ENCODE measurements at regions not wholly inside any gene's neighbourhood (a gene's known extent, or its start where the extent isn't known, plus 50 kb on each side); places are given as distances from the start of the nearest gene placed in this dataset.

DNA sequence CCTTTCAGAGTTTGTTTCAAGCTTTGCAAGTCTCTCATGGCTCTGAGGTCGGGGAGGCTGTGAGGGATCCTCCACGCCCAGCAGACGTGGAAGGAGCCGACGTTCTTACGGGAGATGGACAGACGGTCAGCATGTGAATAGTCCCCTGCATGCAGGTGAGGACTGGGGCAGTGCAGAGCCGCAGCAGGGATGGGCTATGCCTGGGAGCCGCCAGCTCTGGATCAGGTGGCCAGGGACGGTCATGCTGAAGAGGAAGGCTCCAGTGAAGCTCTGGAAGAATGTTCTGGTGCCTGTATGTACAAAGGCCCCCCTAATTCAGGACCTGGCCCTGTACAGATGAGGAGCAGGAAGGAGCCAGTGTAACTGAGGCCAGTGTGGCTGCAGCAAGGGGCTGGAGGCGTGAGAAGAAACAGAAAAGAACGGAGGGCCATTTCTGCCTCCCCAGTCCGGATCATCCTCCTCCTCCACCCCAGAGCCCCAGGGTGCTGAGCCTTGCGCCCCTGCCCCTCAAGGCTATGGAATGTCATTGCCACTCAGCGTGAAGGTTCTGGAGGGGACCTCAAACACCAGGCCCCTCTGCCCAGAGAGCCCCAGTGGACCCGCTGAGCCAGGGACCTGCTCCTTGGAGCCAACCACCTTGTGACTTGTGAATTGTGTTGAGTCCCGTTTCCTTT, 96.8 kb upstream of the DIO3 start:
- Histone ChIP-seq H2BK120ac (ENCODE audit: low read depth, low read length) (no peak overlapping the region), H3K23ac (ENCODE audit: low read depth, low read length) (no peak overlapping the region), H3K4ac (ENCODE audit: low read depth, low read length) (no peak overlapping the region), H2AFZ (replicated peaks; ENCODE audit: low read length, poor library complexity) (no peak overlapping the region), H2AK9ac (replicated peaks; ENCODE audit: low read depth, low read length, poor library complexity) (no peak overlapping the region), H3K79me1 (ENCODE audit: low read depth in 1 of 2, low read length in 2 of 2) (no peaks in the 10 kb centered on the region), H4K5ac (ENCODE audit: low read depth, low read length) (no peak overlapping the region), H3K9me3 (ENCODE audit: control insufficient read depth, insufficient read depth, low read length) (no peaks in the 10 kb centered on the region), H3K4me2 (ENCODE audit: low read depth, low read length) (no peak overlapping the region), H2AK5ac (ENCODE audit: low read depth, low read length) (no peak overlapping the region), H3K18ac (ENCODE audit: low read depth, low read length) (no peak overlapping the region), H3K9me1 (ENCODE audit: insufficient read depth, low read length) (no peaks in the 10 kb centered on the region; the same call in 1 of the 2 replicates), H2BK20ac (ENCODE audit: low read depth, low read length) (no peak overlapping the region), H2BK5ac (ENCODE audit: low read depth, low read length, poor library complexity, severe bottlenecking) (no peak overlapping the region), H3K27ac (ENCODE audit: insufficient read depth, low read length) (no peak overlapping the region), H3K14ac (replicated peaks; ENCODE audit: low read depth, low read length) (no peak overlapping the region), H3K4me3 (ENCODE audit: insufficient read depth, low read depth, low read length) (no peak overlapping the region), H3K9ac (ENCODE audit: low read depth, low read length) (no peak overlapping the region), H3K36me3 (ENCODE audit: control insufficient read depth, insufficient read depth, low read length) (no peaks in the 10 kb centered on the region), H4K91ac (ENCODE audit: insufficient read depth, low read depth, low read length) (no peak overlapping the region), H2BK15ac (ENCODE audit: low read depth, low read length) (no peak overlapping the region), H3K56ac (ENCODE audit: extremely low read depth, insufficient read depth, low read length) (no peak overlapping the region), H4K20me1 (ENCODE audit: insufficient read depth, low read length) (no peaks in the 10 kb centered on the region), H3K27me3 (ENCODE audit: control insufficient read depth, insufficient read depth, low read length) (peaks cover 22% of the 10 kb centered on the region), H4K8ac (ENCODE audit: low read depth in 2 of 2, low read length in 2 of 2) (no peak overlapping the region), H3K4me1 (ENCODE audit: control insufficient read depth, insufficient read depth, low read length) (no peaks in the 10 kb centered on the region)
- no peak for TF ChIP-seq SMC3 (IDR thresholded peaks at IDR 0.05; ENCODE audit: low read depth, low read length)
- TF ChIP-seq RCOR1 (IDR thresholded peaks at IDR 0.05; ENCODE audit: insufficient replicate concordance, low read length): no peak
- no peak for TF ChIP-seq FOS (IDR thresholded peaks at IDR 0.05; ENCODE audit: low read depth, low read length)
- TF ChIP-seq, protein P1, sequence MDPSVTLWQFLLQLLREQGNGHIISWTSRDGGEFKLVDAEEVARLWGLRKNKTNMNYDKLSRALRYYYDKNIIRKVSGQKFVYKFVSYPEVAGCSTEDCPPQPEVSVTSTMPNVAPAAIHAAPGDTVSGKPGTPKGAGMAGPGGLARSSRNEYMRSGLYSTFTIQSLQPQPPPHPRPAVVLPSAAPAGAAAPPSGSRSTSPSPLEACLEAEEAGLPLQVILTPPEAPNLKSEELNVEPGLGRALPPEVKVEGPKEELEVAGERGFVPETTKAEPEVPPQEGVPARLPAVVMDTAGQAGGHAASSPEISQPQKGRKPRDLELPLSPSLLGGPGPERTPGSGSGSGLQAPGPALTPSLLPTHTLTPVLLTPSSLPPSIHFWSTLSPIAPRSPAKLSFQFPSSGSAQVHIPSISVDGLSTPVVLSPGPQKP (IDR thresholded peaks at IDR 0.05; ENCODE audit: borderline replicate concordance, low read depth, low read length): no peak
- TF ChIP-seq RFX5 (IDR thresholded peaks at IDR 0.05; ENCODE audit: low read depth, low read length): no peak
- no peak for TF ChIP-seq RAD21 (IDR thresholded peaks at IDR 0.05; ENCODE audit: low read length)
- no peak for TF ChIP-seq NFE2L2 (IDR thresholded peaks at IDR 0.05; ENCODE audit: low read depth, low read length)
- TF ChIP-seq BHLHE40 (IDR thresholded peaks at IDR 0.05; ENCODE audit: low read depth, low read length): no peak
- no peak for TF ChIP-seq POLR2A (IDR thresholded peaks at IDR 0.05; ENCODE audit: low read depth, low read length)
- no peak for TF ChIP-seq CEBPB (IDR thresholded peaks at IDR 0.05; ENCODE audit: low read depth, low read length)
- TF ChIP-seq, protein P2, sequence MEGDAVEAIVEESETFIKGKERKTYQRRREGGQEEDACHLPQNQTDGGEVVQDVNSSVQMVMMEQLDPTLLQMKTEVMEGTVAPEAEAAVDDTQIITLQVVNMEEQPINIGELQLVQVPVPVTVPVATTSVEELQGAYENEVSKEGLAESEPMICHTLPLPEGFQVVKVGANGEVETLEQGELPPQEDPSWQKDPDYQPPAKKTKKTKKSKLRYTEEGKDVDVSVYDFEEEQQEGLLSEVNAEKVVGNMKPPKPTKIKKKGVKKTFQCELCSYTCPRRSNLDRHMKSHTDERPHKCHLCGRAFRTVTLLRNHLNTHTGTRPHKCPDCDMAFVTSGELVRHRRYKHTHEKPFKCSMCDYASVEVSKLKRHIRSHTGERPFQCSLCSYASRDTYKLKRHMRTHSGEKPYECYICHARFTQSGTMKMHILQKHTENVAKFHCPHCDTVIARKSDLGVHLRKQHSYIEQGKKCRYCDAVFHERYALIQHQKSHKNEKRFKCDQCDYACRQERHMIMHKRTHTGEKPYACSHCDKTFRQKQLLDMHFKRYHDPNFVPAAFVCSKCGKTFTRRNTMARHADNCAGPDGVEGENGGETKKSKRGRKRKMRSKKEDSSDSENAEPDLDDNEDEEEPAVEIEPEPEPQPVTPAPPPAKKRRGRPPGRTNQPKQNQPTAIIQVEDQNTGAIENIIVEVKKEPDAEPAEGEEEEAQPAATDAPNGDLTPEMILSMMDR (conservative IDR thresholded peaks at IDR 0.05; ENCODE audit: low read depth, low read length): no peak
- TF ChIP-seq, protein P3, sequence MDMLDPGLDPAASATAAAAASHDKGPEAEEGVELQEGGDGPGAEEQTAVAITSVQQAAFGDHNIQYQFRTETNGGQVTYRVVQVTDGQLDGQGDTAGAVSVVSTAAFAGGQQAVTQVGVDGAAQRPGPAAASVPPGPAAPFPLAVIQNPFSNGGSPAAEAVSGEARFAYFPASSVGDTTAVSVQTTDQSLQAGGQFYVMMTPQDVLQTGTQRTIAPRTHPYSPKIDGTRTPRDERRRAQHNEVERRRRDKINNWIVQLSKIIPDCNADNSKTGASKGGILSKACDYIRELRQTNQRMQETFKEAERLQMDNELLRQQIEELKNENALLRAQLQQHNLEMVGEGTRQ (IDR thresholded peaks at IDR 0.05; ENCODE audit: low read depth, low read length): no peak
- no peak for TF ChIP-seq MAFK (IDR thresholded peaks at IDR 0.05; ENCODE audit: low read depth, low read length)
- no peak for TF ChIP-seq MAZ (IDR thresholded peaks at IDR 0.05; ENCODE audit: borderline replicate concordance, low read depth, low read length)
- no peak for TF ChIP-seq CHD1 (IDR thresholded peaks at IDR 0.05; ENCODE audit: low read depth, low read length)
- TF ChIP-seq MXI1 (IDR thresholded peaks at IDR 0.05; ENCODE audit: borderline replicate concordance, low read depth, low read length): no peak
- dilution Hi-C loops (cut with HindIII; ENCODE audit: low sequenced_read_pairs, unreplicated experiment) (no loop called here), in situ Hi-C loops (cut with MboI; ENCODE audit: low sequenced_read_pairs) (no loop called here), intact Hi-C loops (cut with micrococcal nuclease) (no loop called here)
- ATAC-seq (ENCODE audit: low read depth): no peak
- POLR2A ChIA-PET (ENCODE audit: unreplicated experiment): no interaction called here
- CTCF ChIA-PET: no interaction called here
- no TSS peak for BruUV-seq (replicated peaks)
- no peak for DNase-seq
- WGBS, 2 experiments (ENCODE audit: extremely low coverage in 2 of 2, insufficient read length in 1 of 2): 78% methylated on average over 8 of the region's 17 CpGs; no CpG with 5 or more reads in 1 of the 2 experiments
